HEK293 (cell line): ENCODE measurements at regions not wholly inside any gene's neighbourhood (a gene's known extent, or its start where the extent isn't known, plus 50 kb on each side); places are given as distances from the start of the nearest gene placed in this dataset.

Source experiments
- EGR2 ChIP-seq: fragments of 450-650 bp; formaldehyde crosslinking; IDR thresholded peaks from 2 replicates; pipeline ENCODE4 v1.5.1; 2016; ENCODE audit warnings: low read depth, missing biosample characterization, missing genetic modification characterization
- GLIS1 ChIP-seq: fragments of 450-650 bp; formaldehyde crosslinking; IDR thresholded peaks from 2 replicates; pipeline ENCODE4 v1.5.1; 2016; ENCODE audit warnings: missing biosample characterization, missing genetic modification characterization
- HOXA7 ChIP-seq: sonication (generic); formaldehyde crosslinking; IDR thresholded peaks from 2 replicates; pipeline ENCODE4 v1.8.1; 2022; ENCODE audit warnings: missing genetic modification reagents, borderline replicate concordance
- HOXC10 ChIP-seq: sonication (generic); formaldehyde crosslinking; IDR thresholded peaks from 2 replicates; pipeline ENCODE4 v1.8.1; 2023; ENCODE audit warnings: mild to moderate bottlenecking, missing genetic modification reagents
- MYNN ChIP-seq: fragments of 450-650 bp; formaldehyde crosslinking; IDR thresholded peaks from 2 replicates; pipeline ENCODE4 v1.5.1; 2016; ENCODE audit warnings: missing biosample characterization, missing genetic modification characterization, borderline replicate concordance
- MZF1 ChIP-seq: fragments of 450-650 bp; formaldehyde crosslinking; IDR thresholded peaks from 2 replicates; pipeline ENCODE4 v1.5.1; 2017; ENCODE audit warnings: missing biosample characterization, missing genetic modification characterization, borderline replicate concordance
- RBAK ChIP-seq: fragments of 450-650 bp; formaldehyde crosslinking; IDR thresholded peaks from 2 replicates; pipeline ENCODE4 v1.5.1; 2016; ENCODE audit warnings: missing biosample characterization, missing genetic modification characterization
- SP2 ChIP-seq: fragments of 450-650 bp; formaldehyde crosslinking; IDR thresholded peaks from 2 replicates; pipeline ENCODE4 v1.5.1; 2016; ENCODE audit warnings: missing biosample characterization, missing genetic modification characterization
- ZBTB21 ChIP-seq: fragments of 450-650 bp; formaldehyde crosslinking; IDR thresholded peaks from 2 replicates; pipeline ENCODE4 v1.5.1; 2017; ENCODE audit warnings: missing biosample characterization, missing genetic modification characterization
- ZFP41 ChIP-seq: fragments of 450-650 bp; formaldehyde crosslinking; IDR thresholded peaks from 2 replicates; pipeline ENCODE4 v1.5.1; 2016; ENCODE audit warnings: missing biosample characterization, missing genetic modification characterization, borderline replicate concordance
- ZNF140 ChIP-seq: fragments of 450-650 bp; formaldehyde crosslinking; IDR thresholded peaks from 2 replicates; pipeline ENCODE4 v1.5.1; 2016; ENCODE audit warnings: missing biosample characterization, missing genetic modification characterization
- ZNF16 ChIP-seq: fragments of 450-650 bp; formaldehyde crosslinking; IDR thresholded peaks from 2 replicates; pipeline ENCODE4 v1.5.1; 2016; ENCODE audit warnings: low read depth, missing biosample characterization, missing genetic modification characterization
- ZNF174 ChIP-seq: fragments of 450-650 bp; formaldehyde crosslinking; IDR thresholded peaks from 2 replicates; pipeline ENCODE4 v1.5.0; 2017; ENCODE audit warnings: missing biosample characterization, mild to moderate bottlenecking, missing genetic modification characterization
- ZNF184 ChIP-seq: fragments of 450-650 bp; IDR thresholded peaks from 2 replicates; pipeline ENCODE4 v1.5.1; 2018; ENCODE audit warnings: missing biosample characterization, mild to moderate bottlenecking, missing genetic modification characterization
- ZNF2 ChIP-seq: fragments of 450-650 bp; formaldehyde crosslinking; IDR thresholded peaks from 2 replicates; pipeline ENCODE4 v1.5.1; 2016; ENCODE audit warnings: missing biosample characterization, missing genetic modification characterization
- ZNF214 ChIP-seq: fragments of 450-650 bp; formaldehyde crosslinking; IDR thresholded peaks from 2 replicates; pipeline ENCODE4 v1.5.1; 2017; ENCODE audit warnings: missing biosample characterization, mild to moderate bottlenecking, missing genetic modification characterization, borderline replicate concordance
- ZNF24 ChIP-seq: fragments of 450-650 bp; formaldehyde crosslinking; IDR thresholded peaks from 2 replicates; pipeline ENCODE4 v1.5.1; 2016; ENCODE audit warnings: missing biosample characterization, missing genetic modification characterization
- ZNF292 ChIP-seq: fragments of 450-650 bp; formaldehyde crosslinking; IDR thresholded peaks from 2 replicates; pipeline ENCODE4 v1.5.1; 2016; ENCODE audit warnings: low read depth, missing biosample characterization, missing genetic modification characterization, borderline replicate concordance
- ZNF311 ChIP-seq: fragments of 450-650 bp; formaldehyde crosslinking; IDR thresholded peaks from 2 replicates; pipeline ENCODE4 v1.5.1; 2017; ENCODE audit warnings: missing biosample characterization, missing genetic modification characterization, borderline replicate concordance
- ZNF324 ChIP-seq: fragments of 450-650 bp; formaldehyde crosslinking; IDR thresholded peaks from 2 replicates; pipeline ENCODE4 v1.5.1; 2016; ENCODE audit warnings: missing biosample characterization, missing genetic modification characterization
- ZNF341 ChIP-seq: fragments of 450-650 bp; formaldehyde crosslinking; IDR thresholded peaks from 2 replicates; pipeline ENCODE4; 2016; ENCODE audit warnings: low read depth, missing biosample characterization, missing genetic modification characterization
- ZNF561 ChIP-seq: fragments of 450-650 bp; IDR thresholded peaks from 2 replicates; pipeline ENCODE4 v1.5.1; 2018; ENCODE audit warnings: missing biosample characterization, missing genetic modification characterization, borderline replicate concordance
- ZNF600 ChIP-seq: fragments of 450-650 bp; formaldehyde crosslinking; IDR thresholded peaks from 2 replicates; pipeline ENCODE4 v1.5.1; 2016; ENCODE audit warnings: missing biosample characterization, missing genetic modification characterization
- ZNF777 ChIP-seq: fragments of 450-650 bp; formaldehyde crosslinking; IDR thresholded peaks from 2 replicates; pipeline ENCODE4 v1.5.1; 2017; ENCODE audit warnings: missing biosample characterization, missing genetic modification characterization, borderline replicate concordance
- ZNF830 ChIP-seq: fragments of 450-650 bp; IDR thresholded peaks from 2 replicates; pipeline ENCODE4 v1.5.0; 2018; ENCODE audit warnings: missing biosample characterization, missing genetic modification characterization, low read depth, mild to moderate bottlenecking, moderate library complexity
- TF ChIP-seq, protein P1 (sequence below): fragments of 450-650 bp; IDR thresholded peaks from 2 replicates; pipeline ENCODE4 v1.5.1; 2018; ENCODE audit warnings: missing biosample characterization, mild to moderate bottlenecking, missing genetic modification characterization
- TF ChIP-seq, protein P2 (sequence below): fragments of 450-650 bp; formaldehyde crosslinking; conservative IDR thresholded peaks from 2 replicates; pipeline ENCODE4 v1.5.1; 2016; ENCODE audit warnings: low read depth, missing biosample characterization, missing genetic modification characterization
- TF ChIP-seq, protein P3 (sequence below): fragments of 450-650 bp; formaldehyde crosslinking; IDR thresholded peaks from 2 replicates; pipeline ENCODE4 v1.5.1; 2017; ENCODE audit warnings: missing biosample characterization, missing genetic modification characterization
- TF ChIP-seq, protein P4 (sequence below): fragments of 450-650 bp; formaldehyde crosslinking; conservative IDR thresholded peaks from 2 replicates; pipeline ENCODE4 v1.5.1; 2016; ENCODE audit warnings: low read depth, missing biosample characterization, missing genetic modification characterization

DNA sequence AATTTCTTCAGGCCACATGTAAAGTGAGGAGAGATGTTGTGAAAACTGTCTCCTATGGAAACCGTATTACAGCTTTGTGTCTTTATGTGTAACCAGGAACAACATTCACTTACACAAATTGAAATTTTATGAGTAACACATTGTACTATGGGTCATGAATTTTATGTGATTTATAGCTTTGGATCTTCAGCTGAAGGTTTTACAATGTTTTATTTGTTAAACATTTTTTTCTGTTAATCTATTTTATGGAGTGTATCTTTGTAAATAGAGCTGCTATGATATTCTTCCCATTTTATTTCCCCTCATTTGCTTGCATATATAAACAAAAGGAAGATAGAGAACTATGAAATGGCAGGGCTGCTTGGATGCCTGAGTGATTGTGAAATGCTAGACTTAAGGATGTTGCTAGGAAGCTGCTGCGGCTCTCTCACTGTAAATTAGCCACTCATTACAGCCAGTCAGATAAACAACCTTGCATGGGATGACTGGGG, 104.5 kb upstream of the PCLO start (continued):
- TF ChIP-seq, protein P1, sequence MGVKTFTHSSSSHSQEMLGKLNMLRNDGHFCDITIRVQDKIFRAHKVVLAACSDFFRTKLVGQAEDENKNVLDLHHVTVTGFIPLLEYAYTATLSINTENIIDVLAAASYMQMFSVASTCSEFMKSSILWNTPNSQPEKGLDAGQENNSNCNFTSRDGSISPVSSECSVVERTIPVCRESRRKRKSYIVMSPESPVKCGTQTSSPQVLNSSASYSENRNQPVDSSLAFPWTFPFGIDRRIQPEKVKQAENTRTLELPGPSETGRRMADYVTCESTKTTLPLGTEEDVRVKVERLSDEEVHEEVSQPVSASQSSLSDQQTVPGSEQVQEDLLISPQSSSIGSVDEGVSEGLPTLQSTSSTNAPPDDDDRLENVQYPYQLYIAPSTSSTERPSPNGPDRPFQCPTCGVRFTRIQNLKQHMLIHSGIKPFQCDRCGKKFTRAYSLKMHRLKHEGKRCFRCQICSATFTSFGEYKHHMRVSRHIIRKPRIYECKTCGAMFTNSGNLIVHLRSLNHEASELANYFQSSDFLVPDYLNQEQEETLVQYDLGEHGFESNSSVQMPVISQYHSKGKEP, result peak; percentile 87
- TF ChIP-seq ZNF341 (no peak), EGR2 (tag by site-specific recombination) (no peak), ZNF311 (tag by site-specific recombination) (no peak), ZNF830 (tag by site-specific recombination) (no peak), ZNF140 (no peak), HOXC10 (no peak), ZBTB21 (tag by site-specific recombination) (0 out of 2 replicates have a peak, but pooled peaks have one; percentile 23), ZNF24 (tag by site-specific recombination) (peak; percentile 90), ZNF16 (no peak), ZNF174 (tag by site-specific recombination) (peak; percentile 43; the same call in 1 of the 2 replicates), GLIS1 (tag by site-specific recombination) (peak; percentile 77), HOXA7 (CRISPR knock-in tag) (no peak), ZNF292 (tag by site-specific recombination) (no peak), SP2 (tag by site-specific recombination) (peak; percentile 26; the same call in 1 of the 2 replicates), ZNF777 (tag by site-specific recombination) (no peak), ZFP41 (tag by site-specific recombination) (no peak), MZF1 (no peak; the same call in 1 of the 2 replicates), RBAK (tag by site-specific recombination) (no peak), ZNF324 (peak; percentile 87), MYNN (tag by site-specific recombination) (no peak), ZNF600 (tag by site-specific recombination) (no peak), ZNF184 (0 out of 2 replicates have a peak, but pooled peaks have one; percentile 46), ZNF561 (tag by site-specific recombination) (peak; percentile 94), ZNF2 (peak; percentile 98), ZNF214 (no peak)
- TF ChIP-seq, protein P2, sequence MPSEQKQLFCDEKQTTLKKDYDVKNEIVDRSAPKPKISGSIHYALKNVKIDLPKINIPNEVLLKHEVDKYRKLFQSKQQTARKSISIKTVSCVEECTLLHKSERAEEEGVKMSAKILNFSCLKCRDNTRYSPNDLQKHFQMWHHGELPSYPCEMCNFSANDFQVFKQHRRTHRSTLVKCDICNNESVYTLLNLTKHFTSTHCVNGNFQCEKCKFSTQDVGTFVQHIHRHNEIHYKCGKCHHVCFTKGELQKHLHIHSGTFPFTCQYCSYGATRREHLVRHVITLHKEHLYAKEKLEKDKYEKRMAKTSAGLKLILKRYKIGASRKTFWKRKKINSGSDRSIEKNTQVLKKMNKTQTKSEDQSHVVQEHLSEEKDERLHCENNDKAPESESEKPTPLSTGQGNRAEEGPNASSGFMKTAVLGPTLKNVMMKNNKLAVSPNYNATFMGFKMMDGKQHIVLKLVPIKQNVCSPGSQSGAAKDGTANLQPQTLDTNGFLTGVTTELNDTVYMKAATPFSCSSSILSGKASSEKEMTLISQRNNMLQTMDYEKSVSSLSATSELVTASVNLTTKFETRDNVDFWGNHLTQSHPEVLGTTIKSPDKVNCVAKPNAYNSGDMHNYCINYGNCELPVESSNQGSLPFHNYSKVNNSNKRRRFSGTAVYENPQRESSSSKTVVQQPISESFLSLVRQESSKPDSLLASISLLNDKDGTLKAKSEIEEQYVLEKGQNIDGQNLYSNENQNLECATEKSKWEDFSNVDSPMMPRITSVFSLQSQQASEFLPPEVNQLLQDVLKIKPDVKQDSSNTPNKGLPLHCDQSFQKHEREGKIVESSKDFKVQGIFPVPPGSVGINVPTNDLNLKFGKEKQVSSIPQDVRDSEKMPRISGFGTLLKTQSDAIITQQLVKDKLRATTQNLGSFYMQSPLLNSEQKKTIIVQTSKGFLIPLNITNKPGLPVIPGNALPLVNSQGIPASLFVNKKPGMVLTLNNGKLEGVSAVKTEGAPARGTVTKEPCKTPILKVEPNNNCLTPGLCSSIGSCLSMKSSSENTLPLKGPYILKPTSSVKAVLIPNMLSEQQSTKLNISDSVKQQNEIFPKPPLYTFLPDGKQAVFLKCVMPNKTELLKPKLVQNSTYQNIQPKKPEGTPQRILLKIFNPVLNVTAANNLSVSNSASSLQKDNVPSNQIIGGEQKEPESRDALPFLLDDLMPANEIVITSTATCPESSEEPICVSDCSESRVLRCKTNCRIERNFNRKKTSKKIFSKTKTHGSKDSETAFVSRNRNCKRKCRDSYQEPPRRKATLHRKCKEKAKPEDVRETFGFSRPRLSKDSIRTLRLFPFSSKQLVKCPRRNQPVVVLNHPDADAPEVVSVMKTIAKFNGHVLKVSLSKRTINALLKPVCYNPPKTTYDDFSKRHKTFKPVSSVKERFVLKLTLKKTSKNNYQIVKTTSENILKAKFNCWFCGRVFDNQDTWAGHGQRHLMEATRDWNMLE (tag by site-specific recombination), result peak; percentile 54; the same call in 1 of the 2 replicates
- TF ChIP-seq, protein P3, sequence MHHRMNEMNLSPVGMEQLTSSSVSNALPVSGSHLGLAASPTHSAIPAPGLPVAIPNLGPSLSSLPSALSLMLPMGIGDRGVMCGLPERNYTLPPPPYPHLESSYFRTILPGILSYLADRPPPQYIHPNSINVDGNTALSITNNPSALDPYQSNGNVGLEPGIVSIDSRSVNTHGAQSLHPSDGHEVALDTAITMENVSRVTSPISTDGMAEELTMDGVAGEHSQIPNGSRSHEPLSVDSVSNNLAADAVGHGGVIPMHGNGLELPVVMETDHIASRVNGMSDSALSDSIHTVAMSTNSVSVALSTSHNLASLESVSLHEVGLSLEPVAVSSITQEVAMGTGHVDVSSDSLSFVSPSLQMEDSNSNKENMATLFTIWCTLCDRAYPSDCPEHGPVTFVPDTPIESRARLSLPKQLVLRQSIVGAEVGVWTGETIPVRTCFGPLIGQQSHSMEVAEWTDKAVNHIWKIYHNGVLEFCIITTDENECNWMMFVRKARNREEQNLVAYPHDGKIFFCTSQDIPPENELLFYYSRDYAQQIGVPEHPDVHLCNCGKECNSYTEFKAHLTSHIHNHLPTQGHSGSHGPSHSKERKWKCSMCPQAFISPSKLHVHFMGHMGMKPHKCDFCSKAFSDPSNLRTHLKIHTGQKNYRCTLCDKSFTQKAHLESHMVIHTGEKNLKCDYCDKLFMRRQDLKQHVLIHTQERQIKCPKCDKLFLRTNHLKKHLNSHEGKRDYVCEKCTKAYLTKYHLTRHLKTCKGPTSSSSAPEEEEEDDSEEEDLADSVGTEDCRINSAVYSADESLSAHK (tag by site-specific recombination), result peak; percentile 95
- TF ChIP-seq, protein P4, sequence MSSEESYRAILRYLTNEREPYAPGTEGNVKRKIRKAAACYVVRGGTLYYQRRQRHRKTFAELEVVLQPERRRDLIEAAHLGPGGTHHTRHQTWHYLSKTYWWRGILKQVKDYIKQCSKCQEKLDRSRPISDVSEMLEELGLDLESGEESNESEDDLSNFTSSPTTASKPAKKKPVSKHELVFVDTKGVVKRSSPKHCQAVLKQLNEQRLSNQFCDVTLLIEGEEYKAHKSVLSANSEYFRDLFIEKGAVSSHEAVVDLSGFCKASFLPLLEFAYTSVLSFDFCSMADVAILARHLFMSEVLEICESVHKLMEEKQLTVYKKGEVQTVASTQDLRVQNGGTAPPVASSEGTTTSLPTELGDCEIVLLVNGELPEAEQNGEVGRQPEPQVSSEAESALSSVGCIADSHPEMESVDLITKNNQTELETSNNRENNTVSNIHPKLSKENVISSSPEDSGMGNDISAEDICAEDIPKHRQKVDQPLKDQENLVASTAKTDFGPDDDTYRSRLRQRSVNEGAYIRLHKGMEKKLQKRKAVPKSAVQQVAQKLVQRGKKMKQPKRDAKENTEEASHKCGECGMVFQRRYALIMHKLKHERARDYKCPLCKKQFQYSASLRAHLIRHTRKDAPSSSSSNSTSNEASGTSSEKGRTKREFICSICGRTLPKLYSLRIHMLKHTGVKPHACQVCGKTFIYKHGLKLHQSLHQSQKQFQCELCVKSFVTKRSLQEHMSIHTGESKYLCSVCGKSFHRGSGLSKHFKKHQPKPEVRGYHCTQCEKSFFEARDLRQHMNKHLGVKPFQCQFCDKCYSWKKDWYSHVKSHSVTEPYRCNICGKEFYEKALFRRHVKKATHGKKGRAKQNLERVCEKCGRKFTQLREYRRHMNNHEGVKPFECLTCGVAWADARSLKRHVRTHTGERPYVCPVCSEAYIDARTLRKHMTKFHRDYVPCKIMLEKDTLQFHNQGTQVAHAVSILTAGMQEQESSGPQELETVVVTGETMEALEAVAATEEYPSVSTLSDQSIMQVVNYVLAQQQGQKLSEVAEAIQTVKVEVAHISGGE (tag by site-specific recombination), result peak; percentile 27; the same call in 1 of the 2 replicates
